ENCODE measurements at regions not wholly inside any gene's neighbourhood (a gene's known extent, or its start where the extent isn't known, plus 50 kb on each side); places are given as distances from the start of the nearest gene placed in this dataset.

GRCh38 chr4:19194672-19195071, 1057.0 kb upstream of the SLIT2 start:
- TF ChIP-seq TAF1 (IDR thresholded peaks at IDR 0.05; ENCODE audit: borderline replicate concordance, insufficient read depth, low read length) (no peak), FOXP2 (optimal IDR thresholded peaks at IDR 0.05; ENCODE audit: borderline replicate concordance, extremely low read depth, extremely low read length, insufficient read depth) (no peak), REST (IDR thresholded peaks at IDR 0.05; ENCODE audit: insufficient read depth in 1 of 2, low read depth in 2 of 2, low read length in 2 of 2) (no peak), SIN3A (IDR thresholded peaks at IDR 0.05; ENCODE audit: borderline replicate concordance, insufficient read depth, low read length) (no peak), POLR2AphosphoS5 (IDR thresholded peaks at IDR 0.05; ENCODE audit: low read depth, low read length) (no peak)

GRCh38 chr4:19193274-19193981, 1058.3 kb upstream of the SLIT2 start:
- no peak for TF ChIP-seq POLR2AphosphoS5 (IDR thresholded peaks at IDR 0.05; ENCODE audit: low read depth, low read length)

- TF ChIP-seq TAF1 (IDR thresholded peaks at IDR 0.05; ENCODE audit: borderline replicate concordance, insufficient read depth, low read length) (no peak), SIN3A (IDR thresholded peaks at IDR 0.05; ENCODE audit: borderline replicate concordance, insufficient read depth, low read length) (no peak), POLR2AphosphoS5 (IDR thresholded peaks at IDR 0.05; ENCODE audit: low read depth, low read length) (no peak), FOXP2 (optimal IDR thresholded peaks at IDR 0.05; ENCODE audit: borderline replicate concordance, extremely low read depth, extremely low read length, insufficient read depth) (no peak), REST (IDR thresholded peaks at IDR 0.05; ENCODE audit: insufficient read depth in 1 of 2, low read depth in 2 of 2, low read length in 2 of 2) (no peak)
Measured at GRCh38 chr4:19191979-19192650, 1059.6 kb upstream of the SLIT2 start.

- TF ChIP-seq SIN3A (IDR thresholded peaks at IDR 0.05; ENCODE audit: borderline replicate concordance, insufficient read depth, low read length) (no peak), FOXP2 (optimal IDR thresholded peaks at IDR 0.05; ENCODE audit: borderline replicate concordance, extremely low read depth, extremely low read length, insufficient read depth) (no peak), REST (IDR thresholded peaks at IDR 0.05; ENCODE audit: insufficient read depth in 1 of 2, low read depth in 2 of 2, low read length in 2 of 2) (no peak), TAF1 (IDR thresholded peaks at IDR 0.05; ENCODE audit: borderline replicate concordance, insufficient read depth, low read length) (no peak), POLR2AphosphoS5 (IDR thresholded peaks at IDR 0.05; ENCODE audit: low read depth, low read length) (no peak)
Measured at GRCh38 chr4:19187691-19188090, 1064.0 kb upstream of the SLIT2 start.

GRCh38 chr4:19187096-19187495, 1064.6 kb upstream of the SLIT2 start:
- TF ChIP-seq REST (IDR thresholded peaks at IDR 0.05; ENCODE audit: insufficient read depth in 1 of 2, low read depth in 2 of 2, low read length in 2 of 2), result no peak
- TF ChIP-seq POLR2AphosphoS5 (IDR thresholded peaks at IDR 0.05; ENCODE audit: low read depth, low read length), result no peak
- no peak for TF ChIP-seq SIN3A (IDR thresholded peaks at IDR 0.05; ENCODE audit: borderline replicate concordance, insufficient read depth, low read length)
- TF ChIP-seq TAF1 (IDR thresholded peaks at IDR 0.05; ENCODE audit: borderline replicate concordance, insufficient read depth, low read length), result no peak
- TF ChIP-seq FOXP2 (optimal IDR thresholded peaks at IDR 0.05; ENCODE audit: borderline replicate concordance, extremely low read depth, extremely low read length, insufficient read depth), result no peak

All from PFSK-1 (cell line).